ENCODE measurements at regions not wholly inside any gene's neighbourhood (a gene's known extent, or its start where the extent isn't known, plus 50 kb on each side); places are given as distances from the start of the nearest gene placed in this dataset.

GRCh38 chr2:12841021-12841420, 124.3 kb downstream of the TRIB2 start:
- Histone ChIP-seq H3K36me3 (no peaks in the 10 kb centered on the region), H3K27ac (no peak overlapping the region), H3K4me1 (no peaks in the 10 kb centered on the region), H3K27me3 (ENCODE audit: low read depth) (no peaks in the 10 kb centered on the region), H3K9me3 (no peaks in the 10 kb centered on the region), H3K4me3 (no peak overlapping the region)
- intact Hi-C loops (cut with DNase I): no loop called here
- ATAC-seq (no peak), DNase-seq (no peak)
- no peak for TF ChIP-seq CTCF (IDR thresholded peaks at IDR 0.05)

- Histone ChIP-seq H3K36me3 (no peaks in the 10 kb centered on the region), H3K4me3 (no peak overlapping the region), H3K27me3 (ENCODE audit: low read depth) (no peaks in the 10 kb centered on the region), H3K9me3 (no peaks in the 10 kb centered on the region), H3K27ac (no peak overlapping the region), H3K4me1 (no peaks in the 10 kb centered on the region)
- intact Hi-C loops (cut with DNase I): no loop called here
- no peak for TF ChIP-seq CTCF (IDR thresholded peaks at IDR 0.05)
- no peak for ATAC-seq
- no peak for DNase-seq
Measured at GRCh38 chr2:12842917-12843316, 126.2 kb downstream of the TRIB2 start.

GRCh38 chr2:12844511-12844910, 127.8 kb downstream of the TRIB2 start:
- H3K9me3 ChIP-seq: no peaks in the 10 kb centered on the region
- ATAC-seq (no peak), DNase-seq (no peak)
- no peaks in the 10 kb centered on the region for H3K36me3 ChIP-seq
- no peaks in the 10 kb centered on the region for H3K4me1 ChIP-seq
- TF ChIP-seq CTCF (IDR thresholded peaks at IDR 0.05): no peak
- H3K4me3 ChIP-seq: no peak overlapping the region
- no peak overlapping the region for H3K27ac ChIP-seq
- no peaks in the 10 kb centered on the region for H3K27me3 ChIP-seq (ENCODE audit: low read depth)
- intact Hi-C loops (cut with DNase I): no loop called here

- intact Hi-C loops (cut with DNase I): no loop called here
Measured at GRCh38 chr2:12847694-12848575, 131.2 kb downstream of the TRIB2 start.

GRCh38 chr2:12852135-12852534, 135.4 kb downstream of the TRIB2 start:
- no peaks in the 10 kb centered on the region for H3K9me3 ChIP-seq
- no peak for DNase-seq
- no peaks in the 10 kb centered on the region for H3K4me1 ChIP-seq
- no peak overlapping the region for H3K4me3 ChIP-seq
- no peak for ATAC-seq
- H3K27me3 ChIP-seq (ENCODE audit: low read depth): no peaks in the 10 kb centered on the region
- no peaks in the 10 kb centered on the region for H3K36me3 ChIP-seq
- H3K27ac ChIP-seq: no peak overlapping the region
- no peak for TF ChIP-seq CTCF (IDR thresholded peaks at IDR 0.05)
- intact Hi-C loops (cut with DNase I): no loop called here

More at GRCh38 chr2:12847694-12848575, 131.2 kb downstream of the TRIB2 start:
- no peak for ATAC-seq
- no peaks in the 10 kb centered on the region for H3K27me3 ChIP-seq (ENCODE audit: low read depth)
- H3K27ac ChIP-seq: no peak overlapping the region
- H3K4me1 ChIP-seq: no peaks in the 10 kb centered on the region
- H3K4me3 ChIP-seq: no peak overlapping the region
- TF ChIP-seq CTCF (IDR thresholded peaks at IDR 0.05): no peak
- no peaks in the 10 kb centered on the region for H3K36me3 ChIP-seq
- DNase-seq: no peak
- no peaks in the 10 kb centered on the region for H3K9me3 ChIP-seq

Data from lower lobe of right lung (tissue), 2 donors.